ENCODE measurements at regions not wholly inside any gene's neighbourhood (a gene's known extent, or its start where the extent isn't known, plus 50 kb on each side); places are given as distances from the start of the nearest gene placed in this dataset.
"Not testable (repeated sequence)": the region's sequence is repeated elsewhere in the genome, so short reads cannot be mapped to it uniquely, and the experiment has no call there.

DNA sequence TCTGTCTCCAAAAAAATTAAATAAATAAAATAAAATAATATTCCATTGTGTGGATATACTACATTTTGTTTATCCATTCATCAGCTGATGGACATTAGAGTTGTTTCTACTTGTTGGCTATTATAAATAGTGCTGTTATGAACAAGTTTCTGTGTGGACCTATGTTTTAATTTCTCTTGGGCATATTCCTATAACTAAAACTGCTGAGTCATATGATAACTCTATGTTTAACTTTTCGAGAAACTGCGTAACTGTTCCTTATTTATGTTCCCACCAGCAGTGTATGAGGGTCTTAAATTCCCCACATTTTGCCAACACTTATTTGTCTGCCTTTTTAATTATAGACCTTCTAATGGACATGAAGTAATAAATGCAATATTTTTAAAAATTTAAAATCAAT is 80.0 kb upstream of the XIST start:
- DNase-seq (ENCODE audit: low spot score), result no peak
- TF ChIP-seq, protein P1, sequence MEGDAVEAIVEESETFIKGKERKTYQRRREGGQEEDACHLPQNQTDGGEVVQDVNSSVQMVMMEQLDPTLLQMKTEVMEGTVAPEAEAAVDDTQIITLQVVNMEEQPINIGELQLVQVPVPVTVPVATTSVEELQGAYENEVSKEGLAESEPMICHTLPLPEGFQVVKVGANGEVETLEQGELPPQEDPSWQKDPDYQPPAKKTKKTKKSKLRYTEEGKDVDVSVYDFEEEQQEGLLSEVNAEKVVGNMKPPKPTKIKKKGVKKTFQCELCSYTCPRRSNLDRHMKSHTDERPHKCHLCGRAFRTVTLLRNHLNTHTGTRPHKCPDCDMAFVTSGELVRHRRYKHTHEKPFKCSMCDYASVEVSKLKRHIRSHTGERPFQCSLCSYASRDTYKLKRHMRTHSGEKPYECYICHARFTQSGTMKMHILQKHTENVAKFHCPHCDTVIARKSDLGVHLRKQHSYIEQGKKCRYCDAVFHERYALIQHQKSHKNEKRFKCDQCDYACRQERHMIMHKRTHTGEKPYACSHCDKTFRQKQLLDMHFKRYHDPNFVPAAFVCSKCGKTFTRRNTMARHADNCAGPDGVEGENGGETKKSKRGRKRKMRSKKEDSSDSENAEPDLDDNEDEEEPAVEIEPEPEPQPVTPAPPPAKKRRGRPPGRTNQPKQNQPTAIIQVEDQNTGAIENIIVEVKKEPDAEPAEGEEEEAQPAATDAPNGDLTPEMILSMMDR (IDR thresholded peaks at IDR 0.05; ENCODE audit: borderline replicate concordance, control extremely low read depth, extremely low read depth, insufficient read depth, missing control alignments), result no peak
- in situ Hi-C loops (cut with MboI; ENCODE audit: low sequenced_read_pairs, unreplicated experiment), result loop anchor here (25.0 kb wide), 1 partner anchor 95 kb away; no protein-coding TSS in a partner anchor

DNA sequence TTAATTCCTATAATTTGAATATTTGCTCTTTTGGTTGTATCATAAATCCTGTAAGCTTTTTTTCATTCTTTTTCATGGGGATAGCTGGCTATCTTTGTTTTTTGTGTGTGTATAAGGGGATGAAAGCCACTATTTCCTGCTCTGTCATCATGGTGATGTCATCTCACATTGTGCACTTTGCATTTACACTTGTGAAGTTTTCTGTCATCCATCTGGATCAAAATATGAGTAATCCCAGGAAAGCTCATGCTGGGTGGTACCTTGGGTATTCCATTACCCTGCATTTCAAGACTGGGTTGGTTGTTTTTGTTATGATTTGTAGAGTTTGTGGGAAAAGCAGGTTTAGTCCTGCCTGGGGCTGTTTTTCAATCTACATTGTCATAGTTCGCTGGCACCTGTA is 77.8 kb upstream of the XIST start:
- in situ Hi-C loops (cut with MboI; ENCODE audit: low sequenced_read_pairs, unreplicated experiment), result loop anchor here (25.0 kb wide), 1 partner anchor 93 kb away; no protein-coding TSS in a partner anchor
- DNase-seq (ENCODE audit: low spot score), result no peak
- TF ChIP-seq, protein P1 (IDR thresholded peaks at IDR 0.05; ENCODE audit: borderline replicate concordance, control extremely low read depth, extremely low read depth, insufficient read depth, missing control alignments), result no peak

DNA sequence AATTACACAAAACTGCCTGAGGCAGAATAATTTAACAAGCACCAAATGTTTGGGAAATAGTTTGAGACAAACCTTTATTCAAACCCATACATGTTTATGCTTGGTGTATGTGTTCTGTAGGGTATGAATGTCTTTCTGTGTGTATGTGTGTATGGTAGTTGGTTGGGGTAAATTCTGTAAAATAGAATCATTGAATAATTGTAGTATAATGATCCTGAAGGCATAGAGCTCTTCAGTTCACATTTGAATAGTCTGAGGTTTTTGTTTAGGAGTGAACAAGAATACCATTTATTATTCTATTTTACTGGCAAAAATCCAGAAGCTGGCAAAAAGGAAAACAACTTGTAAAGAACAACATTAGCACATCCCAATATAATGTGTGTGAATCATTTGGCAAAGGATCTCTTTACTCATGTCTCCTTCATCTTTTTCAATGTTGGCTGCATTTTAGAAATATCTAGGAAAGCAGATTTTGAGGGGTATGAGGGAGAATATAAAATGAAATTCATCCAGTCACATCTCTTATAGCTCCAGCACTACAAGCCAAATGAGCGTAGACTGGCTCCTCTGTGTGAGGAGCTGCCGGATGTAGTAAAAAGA is 70.4 kb upstream of the XIST start:
- DNase-seq (ENCODE audit: low spot score), result no peak
- in situ Hi-C loops (cut with MboI; ENCODE audit: low sequenced_read_pairs, unreplicated experiment), result no loop called here
- TF ChIP-seq, protein P1 (IDR thresholded peaks at IDR 0.05; ENCODE audit: borderline replicate concordance, control extremely low read depth, extremely low read depth, insufficient read depth, missing control alignments), result no peak

DNA sequence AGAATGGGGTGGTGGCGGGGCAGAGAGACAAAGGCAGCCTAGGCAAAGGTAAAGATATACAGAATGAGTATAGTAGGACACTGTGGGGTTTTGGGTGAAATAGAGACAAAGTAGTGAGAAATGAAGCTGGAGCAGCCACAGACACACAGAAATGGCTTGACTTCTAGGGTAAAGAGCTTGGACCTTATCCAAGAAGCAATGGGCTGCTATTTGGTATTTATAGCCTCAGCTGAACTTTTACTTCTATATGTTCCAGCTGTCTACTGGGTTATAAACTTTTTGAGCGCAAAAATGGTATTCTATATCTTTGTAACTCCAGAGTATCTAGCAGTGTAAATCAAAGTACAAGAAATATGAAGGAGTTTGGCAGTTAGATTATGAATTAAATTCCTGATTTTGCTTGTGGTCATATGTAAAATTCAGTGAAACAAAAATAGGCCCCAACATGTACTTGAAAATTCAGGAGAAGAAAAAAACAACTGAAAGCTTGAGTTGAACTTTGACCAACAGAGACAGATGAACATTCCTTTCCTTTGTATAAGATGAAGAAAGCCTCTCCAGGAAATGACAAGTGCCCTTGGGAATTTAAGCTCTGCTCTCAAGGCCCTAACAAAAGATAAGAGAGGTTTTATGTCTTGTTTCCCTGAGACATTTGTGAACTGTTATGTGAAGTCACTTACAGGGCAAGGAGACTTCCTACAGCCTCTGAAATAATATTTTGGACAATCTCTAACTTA is 64.6 kb upstream of the XIST start:
- no peak for DNase-seq (ENCODE audit: low spot score)
- in situ Hi-C loops (cut with MboI; ENCODE audit: low sequenced_read_pairs, unreplicated experiment), result no loop called here

DNA sequence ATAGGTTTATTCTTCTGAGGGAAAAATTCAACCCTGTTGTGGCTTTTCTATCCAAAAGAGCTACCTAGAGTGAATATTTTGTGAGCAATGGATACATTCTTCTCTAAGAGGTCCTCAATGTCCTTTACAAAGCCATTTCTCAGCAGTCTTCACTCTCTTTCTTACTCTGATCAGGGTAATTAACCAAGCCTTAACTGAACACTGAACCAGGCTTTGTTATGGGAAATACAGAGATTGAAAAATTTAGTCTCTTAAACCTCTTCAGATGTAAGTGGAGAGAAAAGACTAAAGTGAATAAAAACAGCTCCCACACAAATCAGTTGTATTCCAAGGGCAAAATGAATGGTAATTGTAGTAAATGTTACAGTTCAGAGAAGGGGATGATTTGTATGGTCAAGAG is 64.0 kb upstream of the XIST start:
- in situ Hi-C loops (cut with MboI; ENCODE audit: low sequenced_read_pairs, unreplicated experiment), result no loop called here
- DNase-seq (ENCODE audit: low spot score), result no peak
- TF ChIP-seq, protein P1 (IDR thresholded peaks at IDR 0.05; ENCODE audit: borderline replicate concordance, control extremely low read depth, extremely low read depth, insufficient read depth, missing control alignments), result no peak

More for the DNA sequence above, 64.6 kb upstream of the XIST start:
- TF ChIP-seq, protein P1 (IDR thresholded peaks at IDR 0.05; ENCODE audit: borderline replicate concordance, control extremely low read depth, extremely low read depth, insufficient read depth, missing control alignments), result no peak

DNA sequence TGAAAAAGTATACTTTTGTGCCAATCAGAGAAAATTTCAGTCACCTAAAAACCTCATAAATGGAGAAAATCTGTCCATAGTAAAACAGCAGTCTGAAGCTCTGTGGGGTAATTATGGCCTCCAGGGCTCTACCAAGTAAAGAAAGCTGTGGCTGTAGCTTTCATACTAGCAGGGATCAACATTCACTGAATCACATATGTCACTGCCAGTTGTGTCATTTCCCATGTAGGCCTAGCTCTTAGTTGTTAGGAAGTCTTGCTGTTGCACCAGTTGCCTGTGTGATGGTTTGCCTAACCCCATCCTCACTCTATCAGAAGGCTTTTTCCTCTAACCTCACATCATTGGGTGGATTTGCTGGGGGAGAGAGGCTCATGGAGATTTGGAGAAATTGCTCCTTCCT is 62.3 kb upstream of the XIST start:
- in situ Hi-C loops (cut with MboI; ENCODE audit: low sequenced_read_pairs, unreplicated experiment); DNase-seq (ENCODE audit: low spot score): not testable (repeated sequence)

DNA sequence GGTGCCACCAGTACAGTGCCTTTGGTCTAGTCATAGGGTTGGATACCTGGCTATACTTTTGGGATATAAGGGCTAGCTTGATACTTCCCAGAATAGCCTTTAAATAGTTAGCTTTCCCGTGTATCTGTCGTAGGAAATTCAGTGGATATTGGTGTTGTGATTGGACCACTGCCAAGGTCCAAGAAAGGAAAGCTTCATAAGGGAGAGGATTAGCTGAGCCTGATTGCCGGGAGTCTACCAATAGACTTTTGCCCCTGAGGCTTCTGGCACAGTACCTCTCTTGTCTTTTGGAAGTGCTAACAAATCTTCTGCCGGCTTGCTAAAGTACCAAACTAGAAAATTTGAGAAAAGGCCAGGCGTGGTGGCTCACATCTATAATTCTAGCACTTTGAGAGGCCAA is 61.1 kb upstream of the XIST start:
- in situ Hi-C loops (cut with MboI; ENCODE audit: low sequenced_read_pairs, unreplicated experiment), result no loop called here
- TF ChIP-seq, protein P1 (IDR thresholded peaks at IDR 0.05; ENCODE audit: borderline replicate concordance, control extremely low read depth, extremely low read depth, insufficient read depth, missing control alignments), result no peak
- DNase-seq (ENCODE audit: low spot score), result no peak

DNA sequence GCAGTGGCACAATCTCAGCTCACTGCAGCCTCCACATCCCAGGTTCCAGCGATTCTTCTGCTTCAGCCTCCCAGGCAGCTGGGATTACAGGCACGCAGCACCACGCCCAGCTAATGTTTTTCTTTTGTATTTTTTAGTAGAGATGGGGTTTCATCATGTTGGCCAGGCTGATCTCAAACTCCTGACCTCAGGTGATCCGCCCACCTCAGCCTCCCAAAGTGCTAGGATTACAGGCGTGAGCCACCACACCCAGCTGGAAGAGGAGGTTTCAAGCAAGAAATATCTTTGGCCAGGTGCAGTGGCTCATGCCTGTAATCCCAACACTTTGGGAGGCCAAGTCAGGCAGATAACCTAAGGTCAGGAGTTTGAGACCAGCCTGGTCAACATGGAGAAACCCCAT is 59.4 kb upstream of the XIST start:
- in situ Hi-C loops (cut with MboI; ENCODE audit: low sequenced_read_pairs, unreplicated experiment); DNase-seq (ENCODE audit: low spot score): not testable (repeated sequence)

DNA sequence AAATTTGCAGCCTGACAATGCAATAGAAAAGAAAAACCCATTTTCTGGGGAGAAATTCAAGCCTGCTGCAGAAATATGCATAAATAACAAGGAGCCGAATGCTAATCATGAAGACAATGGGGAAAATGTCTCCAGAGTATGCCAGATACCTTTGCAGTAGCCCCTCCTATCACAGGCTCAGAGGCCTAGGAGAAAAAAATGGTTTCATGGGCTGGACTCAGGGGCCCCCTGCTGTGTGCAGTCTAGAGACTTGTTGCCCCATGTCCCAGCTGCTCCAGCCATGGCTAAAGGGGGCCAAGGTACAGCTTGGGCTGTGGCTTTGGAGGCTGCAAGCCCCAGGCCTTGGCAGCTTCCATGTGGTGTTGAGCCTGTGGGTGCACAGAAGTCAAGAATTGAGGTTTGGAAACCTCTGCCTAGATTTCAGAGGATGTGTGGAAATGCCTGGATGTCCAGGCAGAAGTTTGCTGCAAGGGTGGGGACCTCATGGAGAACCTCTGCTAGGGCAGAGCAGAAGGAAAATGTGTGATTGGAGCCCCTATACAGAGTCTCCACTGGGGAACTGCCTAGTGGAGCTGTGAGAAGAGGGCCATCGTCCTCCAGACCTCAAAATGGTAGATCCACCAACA is 53.3 kb upstream of the XIST start:
- DNase-seq (ENCODE audit: low spot score); in situ Hi-C loops (cut with MboI; ENCODE audit: low sequenced_read_pairs, unreplicated experiment): not testable (repeated sequence)

Data from GM13976 (cell line).